DND-41 (cell line): ENCODE measurements at regions not wholly inside any gene's neighbourhood (a gene's known extent, or its start where the extent isn't known, plus 50 kb on each side); places are given as distances from the start of the nearest gene placed in this dataset.

Experiments used
- CTCF ChIP-seq: IDR thresholded peaks from 2 replicates; pipeline ENCODE4 v1.5.1; 2012; ENCODE audit warnings: borderline replicate concordance, low read length, moderate library complexity, mild to moderate bottlenecking; ENCODE audit not compliant: poor library complexity, severe bottlenecking; ENCODE audit errors: extremely low read depth
- EZH2 ChIP-seq: IDR thresholded peaks from 3 replicates; pipeline ENCODE4 v1.6.1; 2012; ENCODE audit warnings: borderline replicate concordance, low read depth, mild to moderate bottlenecking, moderate library complexity, low read length, inconsistent platforms; ENCODE audit not compliant: severe bottlenecking

- no peak for TF ChIP-seq CTCF
- no peak for TF ChIP-seq EZH2
Measured at GRCh38 chr1:29679828-29680558, 443.7 kb downstream of the PTPRU start.
